HEK293 (cell line): ENCODE measurements at regions not wholly inside any gene's neighbourhood (a gene's known extent, or its start where the extent isn't known, plus 50 kb on each side); places are given as distances from the start of the nearest gene placed in this dataset.

Experiments
- CTCF ChIA-PET: fragments of 350-600 bp; formaldehyde crosslinking; extraction: SDS; loops from one replicate; lab custom pipeline; 2021; ENCODE audit warnings: antibody characterized with exemption; lab: Yijun Ruan, JAX
- POLR2A ChIA-PET: fragments of 300-600 bp; formaldehyde crosslinking; extraction: SDS; loops from one replicate; lab custom pipeline; 2020; ENCODE audit warnings: antibody characterized with exemption, inconsistent platforms; lab: Yijun Ruan, JAX
- H3K27ac ChIP-seq: fragments of 200-500 bp; sonication (Bioruptor generic); 2 replicates; pipeline ENCODE4 v1.5.1; 2014; ENCODE audit warnings: low read depth, low read length, control low read depth, inconsistent platforms; ENCODE audit errors: extremely low read depth
- H3K36me3 ChIP-seq, 2 experiments: fragments of 200-500 bp in 1 of 2; sonication (Bioruptor generic) in 1 of 2; 1 replicate in 1 of 2; 2 replicates in 1 of 2; pipeline ENCODE4 v1.5.1; 2014 to 2017; ENCODE audit warnings: inconsistent platforms in 2 of 2, low read length in 2 of 2; ENCODE audit not compliant: control insufficient read depth in 2 of 2, insufficient read depth in 1 of 2
- H3K4me1 ChIP-seq: fragments of 200-500 bp; sonication (Bioruptor generic); 2 replicates; pipeline ENCODE4 v1.5.1; 2014; ENCODE audit warnings: mild to moderate bottlenecking, low read length, inconsistent platforms; ENCODE audit not compliant: control insufficient read depth, insufficient read depth
- H3K4me3 ChIP-seq: 2 replicates; pipeline ENCODE4 v1.5.1; 2011; ENCODE audit warnings: low read depth, mild to moderate bottlenecking, control low read depth, low read length, moderate library complexity
- H3K9me3 ChIP-seq: fragments of 200-500 bp; sonication (Bioruptor generic); 2 replicates; pipeline ENCODE4 v1.5.1; 2014; ENCODE audit warnings: low read depth, low read length, inconsistent platforms; ENCODE audit not compliant: control insufficient read depth, insufficient read depth
- BCL11A ChIP-seq: fragments of 450-650 bp; formaldehyde crosslinking; IDR thresholded peaks from 2 replicates; pipeline ENCODE4 v1.5.1; 2016; ENCODE audit warnings: low read depth, missing biosample characterization, missing genetic modification characterization
- FEZF1 ChIP-seq: fragments of 450-650 bp; formaldehyde crosslinking; IDR thresholded peaks from 2 replicates; pipeline ENCODE4 v1.5.1; 2016; ENCODE audit warnings: missing biosample characterization, missing genetic modification characterization
- MYNN ChIP-seq: fragments of 450-650 bp; formaldehyde crosslinking; IDR thresholded peaks from 2 replicates; pipeline ENCODE4 v1.5.1; 2016; ENCODE audit warnings: missing biosample characterization, missing genetic modification characterization, borderline replicate concordance
- RBAK ChIP-seq: fragments of 450-650 bp; formaldehyde crosslinking; IDR thresholded peaks from 2 replicates; pipeline ENCODE4 v1.5.1; 2016; ENCODE audit warnings: missing biosample characterization, missing genetic modification characterization
- ZEB2 ChIP-seq: fragments of 450-650 bp; formaldehyde crosslinking; IDR thresholded peaks from 2 replicates; pipeline ENCODE4 v1.5.1; 2016; ENCODE audit warnings: missing biosample characterization, missing genetic modification characterization
- ZNF24 ChIP-seq: fragments of 450-650 bp; formaldehyde crosslinking; IDR thresholded peaks from 2 replicates; pipeline ENCODE4 v1.5.1; 2016; ENCODE audit warnings: missing biosample characterization, missing genetic modification characterization
- ZNF248 ChIP-seq: fragments of 450-650 bp; formaldehyde crosslinking; IDR thresholded peaks from 2 replicates; pipeline ENCODE4 v1.5.1; 2017; ENCODE audit warnings: missing biosample characterization, missing genetic modification characterization
- ZNF274 ChIP-seq, 2 experiments: fragments of 200-500 bp in 1 of 2; fragments of 450-650 bp in 1 of 2; sonication (Bioruptor generic) in 1 of 2; formaldehyde crosslinking in 1 of 2; IDR thresholded peaks; 2 replicates each; pipeline versions ENCODE4 v1.5.1 to v1.6.1; 2014 to 2016; ENCODE audit warnings: borderline replicate concordance in 1 of 2, inconsistent platforms in 1 of 2, low read length in 1 of 2, missing biosample characterization in 1 of 2, missing genetic modification characterization in 1 of 2
- ZNF280D ChIP-seq: fragments of 450-650 bp; formaldehyde crosslinking; IDR thresholded peaks from 2 replicates; pipeline ENCODE4 v1.5.1; 2016; ENCODE audit warnings: missing biosample characterization, missing genetic modification characterization
- ZNF37A ChIP-seq: fragments of 450-650 bp; IDR thresholded peaks from 2 replicates; pipeline ENCODE4 v1.5.1; 2018; ENCODE audit warnings: missing biosample characterization, missing genetic modification characterization
- ZNF394 ChIP-seq: fragments of 450-650 bp; formaldehyde crosslinking; IDR thresholded peaks from 2 replicates; pipeline ENCODE4 v1.5.1; 2016; ENCODE audit warnings: missing biosample characterization, missing genetic modification characterization, mild to moderate bottlenecking, moderate library complexity, borderline replicate concordance
- ZNF433 ChIP-seq: fragments of 450-650 bp; formaldehyde crosslinking; IDR thresholded peaks from 2 replicates; pipeline ENCODE4 v1.5.1; 2016; ENCODE audit warnings: missing biosample characterization, missing genetic modification characterization, low read depth
- ZNF514 ChIP-seq: fragments of 450-650 bp; formaldehyde crosslinking; IDR thresholded peaks from 2 replicates; pipeline ENCODE4 v1.5.1; 2016; ENCODE audit warnings: missing biosample characterization, missing genetic modification characterization
- ZNF626 ChIP-seq: fragments of 450-650 bp; sonication (Bioruptor Pico); formaldehyde crosslinking; IDR thresholded peaks from 2 replicates; pipeline ENCODE4 v1.5.1; 2018; ENCODE audit warnings: missing biosample characterization, missing genetic modification characterization, inconsistent platforms
- ZNF785 ChIP-seq: fragments of 450-650 bp; formaldehyde crosslinking; IDR thresholded peaks from 2 replicates; pipeline ENCODE4 v1.5.1; 2016; ENCODE audit warnings: missing biosample characterization, missing genetic modification characterization
- ZNF792 ChIP-seq: fragments of 450-650 bp; formaldehyde crosslinking; IDR thresholded peaks from 2 replicates; pipeline ENCODE4 v1.5.1; 2016; ENCODE audit warnings: missing biosample characterization, missing genetic modification characterization
- ZSCAN23 ChIP-seq: fragments of 450-650 bp; formaldehyde crosslinking; IDR thresholded peaks from 2 replicates; pipeline ENCODE4 v1.5.1; 2016; ENCODE audit warnings: missing biosample characterization, missing genetic modification characterization
- ZSCAN30 ChIP-seq: fragments of 450-650 bp; IDR thresholded peaks from 2 replicates; pipeline ENCODE4 v1.5.1; 2018; ENCODE audit warnings: missing biosample characterization, mild to moderate bottlenecking, missing genetic modification characterization, moderate library complexity
- ZXDB ChIP-seq: fragments of 450-650 bp; formaldehyde crosslinking; IDR thresholded peaks from 2 replicates; pipeline ENCODE4 v1.5.1; 2016; ENCODE audit warnings: missing biosample characterization, missing genetic modification characterization
- TF ChIP-seq, protein P1 (sequence below): sonication (generic); formaldehyde crosslinking; IDR thresholded peaks from 2 replicates; pipeline ENCODE4 v1.8.1; 2022; ENCODE audit warnings: mild to moderate bottlenecking, moderate library complexity, missing genetic modification reagents
- TF ChIP-seq, protein P2 (sequence below): fragments of 450-650 bp; formaldehyde crosslinking; IDR thresholded peaks from 2 replicates; pipeline ENCODE4 v1.5.1; 2017; ENCODE audit warnings: missing biosample characterization, missing genetic modification characterization
- TF ChIP-seq, protein P3 (sequence below): fragments of 450-650 bp; formaldehyde crosslinking; IDR thresholded peaks from 2 replicates; pipeline ENCODE4 v1.5.1; 2016; ENCODE audit warnings: missing biosample characterization, missing genetic modification characterization, low read depth

DNA sequence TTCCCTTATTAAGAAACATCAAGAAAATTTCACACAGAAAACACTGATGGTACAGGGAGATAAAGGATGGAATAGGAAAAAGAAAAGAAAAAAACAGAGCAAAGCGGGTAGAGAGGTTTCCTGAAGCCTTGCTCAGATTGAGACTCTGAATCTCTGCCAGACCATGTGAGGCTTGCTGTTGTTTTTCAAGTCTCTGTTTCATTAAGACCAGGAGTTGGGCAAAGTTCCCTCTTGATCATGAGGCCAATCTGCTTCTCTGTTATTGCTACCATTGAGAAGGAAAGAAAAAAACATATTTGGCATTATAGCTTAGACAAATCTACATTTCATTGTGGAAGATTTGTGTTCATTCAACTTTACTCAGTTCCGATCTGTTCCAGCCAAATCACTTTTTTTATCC, 201.6 kb upstream of the SOX9 start:
- no peak for TF ChIP-seq ZEB2 (tag by site-specific recombination)
- no peak for TF ChIP-seq ZNF37A (tag by site-specific recombination)
- no peak for TF ChIP-seq ZNF274 (IDR thresholded peaks at IDR 0.05; ENCODE audit: low read length)
- no peak for TF ChIP-seq ZNF274 (tag by site-specific recombination; IDR thresholded peaks at IDR 0.05; ENCODE audit: borderline replicate concordance)
- TF ChIP-seq, protein P1, sequence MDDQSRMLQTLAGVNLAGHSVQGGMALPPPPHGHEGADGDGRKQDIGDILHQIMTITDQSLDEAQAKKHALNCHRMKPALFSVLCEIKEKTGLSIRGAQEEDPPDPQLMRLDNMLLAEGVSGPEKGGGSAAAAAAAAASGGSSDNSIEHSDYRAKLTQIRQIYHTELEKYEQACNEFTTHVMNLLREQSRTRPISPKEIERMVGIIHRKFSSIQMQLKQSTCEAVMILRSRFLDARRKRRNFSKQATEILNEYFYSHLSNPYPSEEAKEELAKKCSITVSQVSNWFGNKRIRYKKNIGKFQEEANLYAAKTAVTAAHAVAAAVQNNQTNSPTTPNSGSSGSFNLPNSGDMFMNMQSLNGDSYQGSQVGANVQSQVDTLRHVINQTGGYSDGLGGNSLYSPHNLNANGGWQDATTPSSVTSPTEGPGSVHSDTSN (CRISPR knock-in tag) = no peak
- no peak for TF ChIP-seq FEZF1
- TF ChIP-seq BCL11A (tag by site-specific recombination) = no peak
- TF ChIP-seq ZSCAN23 = no peak
- no peak for TF ChIP-seq ZNF248 (tag by site-specific recombination)
- no peak overlapping the region for H3K27ac ChIP-seq
- ChIA-PET POLR2A (no interaction called here), CTCF (no interaction called here)
- no peak overlapping the region for H3K4me3 ChIP-seq
- H3K9me3 ChIP-seq = no peaks in the 10 kb centered on the region
- no peaks in the 10 kb centered on the region; the same call in 1 of the 2 replicates for H3K4me1 ChIP-seq
- no peaks in the 10 kb centered on the region for H3K36me3 ChIP-seq

GRCh38 chr17:71919896-71920295, 200.9 kb upstream of the SOX9 start:
- TF ChIP-seq ZNF514 = no peak
- no peak for TF ChIP-seq MYNN (tag by site-specific recombination)
- TF ChIP-seq ZSCAN30 (tag by site-specific recombination) = no peak
- no peak for TF ChIP-seq RBAK (tag by site-specific recombination)
- TF ChIP-seq ZNF626 (tag by site-specific recombination) = no peak
- TF ChIP-seq ZNF433 = no peak
- TF ChIP-seq ZNF280D (tag by site-specific recombination) = no peak
- no peak for TF ChIP-seq ZNF785 (tag by site-specific recombination)
- TF ChIP-seq, protein P2, sequence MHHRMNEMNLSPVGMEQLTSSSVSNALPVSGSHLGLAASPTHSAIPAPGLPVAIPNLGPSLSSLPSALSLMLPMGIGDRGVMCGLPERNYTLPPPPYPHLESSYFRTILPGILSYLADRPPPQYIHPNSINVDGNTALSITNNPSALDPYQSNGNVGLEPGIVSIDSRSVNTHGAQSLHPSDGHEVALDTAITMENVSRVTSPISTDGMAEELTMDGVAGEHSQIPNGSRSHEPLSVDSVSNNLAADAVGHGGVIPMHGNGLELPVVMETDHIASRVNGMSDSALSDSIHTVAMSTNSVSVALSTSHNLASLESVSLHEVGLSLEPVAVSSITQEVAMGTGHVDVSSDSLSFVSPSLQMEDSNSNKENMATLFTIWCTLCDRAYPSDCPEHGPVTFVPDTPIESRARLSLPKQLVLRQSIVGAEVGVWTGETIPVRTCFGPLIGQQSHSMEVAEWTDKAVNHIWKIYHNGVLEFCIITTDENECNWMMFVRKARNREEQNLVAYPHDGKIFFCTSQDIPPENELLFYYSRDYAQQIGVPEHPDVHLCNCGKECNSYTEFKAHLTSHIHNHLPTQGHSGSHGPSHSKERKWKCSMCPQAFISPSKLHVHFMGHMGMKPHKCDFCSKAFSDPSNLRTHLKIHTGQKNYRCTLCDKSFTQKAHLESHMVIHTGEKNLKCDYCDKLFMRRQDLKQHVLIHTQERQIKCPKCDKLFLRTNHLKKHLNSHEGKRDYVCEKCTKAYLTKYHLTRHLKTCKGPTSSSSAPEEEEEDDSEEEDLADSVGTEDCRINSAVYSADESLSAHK (tag by site-specific recombination) = no peak
- no peak for TF ChIP-seq ZNF792 (tag by site-specific recombination)
- no peak for TF ChIP-seq ZXDB
- TF ChIP-seq, protein P3, sequence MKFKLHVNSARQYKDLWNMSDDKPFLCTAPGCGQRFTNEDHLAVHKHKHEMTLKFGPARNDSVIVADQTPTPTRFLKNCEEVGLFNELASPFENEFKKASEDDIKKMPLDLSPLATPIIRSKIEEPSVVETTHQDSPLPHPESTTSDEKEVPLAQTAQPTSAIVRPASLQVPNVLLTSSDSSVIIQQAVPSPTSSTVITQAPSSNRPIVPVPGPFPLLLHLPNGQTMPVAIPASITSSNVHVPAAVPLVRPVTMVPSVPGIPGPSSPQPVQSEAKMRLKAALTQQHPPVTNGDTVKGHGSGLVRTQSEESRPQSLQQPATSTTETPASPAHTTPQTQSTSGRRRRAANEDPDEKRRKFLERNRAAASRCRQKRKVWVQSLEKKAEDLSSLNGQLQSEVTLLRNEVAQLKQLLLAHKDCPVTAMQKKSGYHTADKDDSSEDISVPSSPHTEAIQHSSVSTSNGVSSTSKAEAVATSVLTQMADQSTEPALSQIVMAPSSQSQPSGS (tag by site-specific recombination) = no peak
- no peak for TF ChIP-seq ZNF394 (tag by site-specific recombination)
- no peak for TF ChIP-seq ZNF24 (tag by site-specific recombination)
- POLR2A ChIA-PET = no interaction called here
- no peak overlapping the region for H3K27ac ChIP-seq
- H3K4me1 ChIP-seq = no peaks in the 10 kb centered on the region; the same call in 1 of the 2 replicates
- CTCF ChIA-PET = no interaction called here
- no peaks in the 10 kb centered on the region for H3K9me3 ChIP-seq
- no peak overlapping the region for H3K4me3 ChIP-seq
- no peaks in the 10 kb centered on the region for H3K36me3 ChIP-seq
